Activated CD4-positive, alpha-beta T cell treated with anti-CD3 and anti-CD28 coated beads, Interleukin-2, amount 10 ng/mL, durations not matched to agents 24 days and 14 days (primary cell): ENCODE measurements at regions not wholly inside any gene's neighbourhood (a gene's known extent, or its start where the extent isn't known, plus 50 kb on each side); places are given as distances from the start of the nearest gene placed in this dataset.

ENCODE experiments used
- DNase-seq: peaks from one replicate; pipeline ENCODE4 v3.0.0; 2022
- H3K27ac Mint-ChIP-seq: one replicate; pipeline ENCODE4 v1.8.0; 2022; ENCODE audit warnings: mild to moderate bottlenecking, mixed read lengths
- H3K27me3 Mint-ChIP-seq: one replicate; pipeline ENCODE4 v1.8.0; 2022; ENCODE audit warnings: mixed read lengths
- H3K36me3 Mint-ChIP-seq: one replicate; pipeline ENCODE4 v1.8.0; 2022; ENCODE audit warnings: low read depth, mild to moderate bottlenecking, mixed read lengths
- H3K4me1 Mint-ChIP-seq: one replicate; pipeline ENCODE4 v1.8.0; 2021; ENCODE audit warnings: mixed read lengths
- H3K4me3 Mint-ChIP-seq: one replicate; pipeline ENCODE4 v1.8.0; 2022; ENCODE audit warnings: mild to moderate bottlenecking, moderate library complexity, mixed read lengths
- H3K9me3 Mint-ChIP-seq: one replicate; pipeline ENCODE4 v1.8.0; 2021; ENCODE audit warnings: mixed read lengths
- intact Hi-C: fragments of 100-400 bp; cut with micrococcal nuclease; formaldehyde crosslinking; loops from one replicate; pipeline ENCODE4 v1.15.1; 2023

GRCh38 chr3:194996746-194997145, 274.2 kb downstream of the XXYLT1 start:
- DNase-seq = no peak
- Mint-ChIP-seq H3K4me3 (no peak overlapping the region), H3K9me3 (no peaks in the 10 kb centered on the region), H3K36me3 (no peaks in the 10 kb centered on the region), H3K27me3 (peaks cover 10% of the 10 kb centered on the region), H3K4me1 (no peaks in the 10 kb centered on the region), H3K27ac (no peak overlapping the region)
- intact Hi-C loops = no loop called here

GRCh38 chr3:194998417-194998816, 272.5 kb downstream of the XXYLT1 start:
- peaks cover 11% of the 10 kb centered on the region for H3K27me3 Mint-ChIP-seq
- no peaks in the 10 kb centered on the region for H3K4me1 Mint-ChIP-seq
- no peak overlapping the region for H3K4me3 Mint-ChIP-seq
- H3K27ac Mint-ChIP-seq = no peak overlapping the region
- intact Hi-C loops = no loop called here
- no peaks in the 10 kb centered on the region for H3K9me3 Mint-ChIP-seq
- DNase-seq = no peak
- no peaks in the 10 kb centered on the region for H3K36me3 Mint-ChIP-seq

- no peaks in the 10 kb centered on the region for H3K9me3 Mint-ChIP-seq
- H3K36me3 Mint-ChIP-seq = no peaks in the 10 kb centered on the region
- no peak overlapping the region for H3K4me3 Mint-ChIP-seq
- no peak for DNase-seq
- intact Hi-C loops = no loop called here
- H3K27ac Mint-ChIP-seq = no peak overlapping the region
- no peaks in the 10 kb centered on the region for H3K4me1 Mint-ChIP-seq
- H3K27me3 Mint-ChIP-seq = peaks cover 11% of the 10 kb centered on the region
Measured at GRCh38 chr3:194998948-194999347, 272.0 kb downstream of the XXYLT1 start.

- H3K36me3 Mint-ChIP-seq = no peaks in the 10 kb centered on the region
- no peaks in the 10 kb centered on the region for H3K4me1 Mint-ChIP-seq
Measured at GRCh38 chr3:194999491-194999890, 271.5 kb downstream of the XXYLT1 start.

GRCh38 chr3:195001261-195001660, 269.7 kb downstream of the XXYLT1 start:
- Mint-ChIP-seq H3K4me1 (no peaks in the 10 kb centered on the region), H3K4me3 (no peak overlapping the region), H3K27ac (no peak overlapping the region), H3K36me3 (no peaks in the 10 kb centered on the region), H3K9me3 (no peaks in the 10 kb centered on the region), H3K27me3 (peaks cover 11% of the 10 kb centered on the region)
- intact Hi-C loops = no loop called here
- no peak for DNase-seq

More at GRCh38 chr3:194999491-194999890, 271.5 kb downstream of the XXYLT1 start:
- H3K9me3 Mint-ChIP-seq = no peaks in the 10 kb centered on the region
- peaks cover 11% of the 10 kb centered on the region for H3K27me3 Mint-ChIP-seq
- intact Hi-C loops = no loop called here
- H3K4me3 Mint-ChIP-seq = no peak overlapping the region
- H3K27ac Mint-ChIP-seq = no peak overlapping the region
- no peak for DNase-seq

- no peaks in the 10 kb centered on the region for H3K4me1 Mint-ChIP-seq
- H3K36me3 Mint-ChIP-seq = no peaks in the 10 kb centered on the region
- DNase-seq = no peak
- H3K27ac Mint-ChIP-seq = no peak overlapping the region
- intact Hi-C loops = no loop called here
- H3K9me3 Mint-ChIP-seq = no peaks in the 10 kb centered on the region
- no peak overlapping the region for H3K4me3 Mint-ChIP-seq
- H3K27me3 Mint-ChIP-seq = peaks cover 8% of the 10 kb centered on the region
Measured at GRCh38 chr3:195001961-195002861, 268.7 kb downstream of the XXYLT1 start.

GRCh38 chr3:195003006-195003892, 267.7 kb downstream of the XXYLT1 start:
- H3K27ac Mint-ChIP-seq = no peak overlapping the region
- H3K36me3 Mint-ChIP-seq = no peaks in the 10 kb centered on the region
- DNase-seq = no peak
- H3K9me3 Mint-ChIP-seq = no peaks in the 10 kb centered on the region
- no peak overlapping the region for H3K4me3 Mint-ChIP-seq
- peaks cover 10% of the 10 kb centered on the region for H3K27me3 Mint-ChIP-seq
- intact Hi-C loops = no loop called here
- no peaks in the 10 kb centered on the region for H3K4me1 Mint-ChIP-seq

- H3K27ac Mint-ChIP-seq = no peak overlapping the region
- peaks cover 12% of the 10 kb centered on the region for H3K27me3 Mint-ChIP-seq
- no peak for DNase-seq
- H3K36me3 Mint-ChIP-seq = no peaks in the 10 kb centered on the region
- H3K4me3 Mint-ChIP-seq = no peak overlapping the region
- intact Hi-C loops = no loop called here
- H3K4me1 Mint-ChIP-seq = no peaks in the 10 kb centered on the region
- no peaks in the 10 kb centered on the region for H3K9me3 Mint-ChIP-seq
Measured at GRCh38 chr3:195003893-195004289, 267.1 kb downstream of the XXYLT1 start.

- Mint-ChIP-seq H3K4me3 (no peak overlapping the region), H3K36me3 (no peaks in the 10 kb centered on the region), H3K9me3 (no peaks in the 10 kb centered on the region), H3K4me1 (no peaks in the 10 kb centered on the region), H3K27me3 (peaks cover 12% of the 10 kb centered on the region), H3K27ac (no peak overlapping the region)
- intact Hi-C loops = no loop called here
- no peak for DNase-seq
Measured at GRCh38 chr3:195004512-195005250, 266.3 kb downstream of the XXYLT1 start.

GRCh38 chr3:195005251-195005620, 265.7 kb downstream of the XXYLT1 start:
- Mint-ChIP-seq H3K9me3 (no peaks in the 10 kb centered on the region), H3K27ac (no peak overlapping the region), H3K4me3 (no peak overlapping the region), H3K36me3 (no peaks in the 10 kb centered on the region), H3K4me1 (no peaks in the 10 kb centered on the region), H3K27me3 (peaks cover 12% of the 10 kb centered on the region)
- DNase-seq = no peak
- intact Hi-C loops = no loop called here

- Mint-ChIP-seq H3K4me1 (no peaks in the 10 kb centered on the region), H3K4me3 (no peak overlapping the region), H3K27me3 (peaks cover 12% of the 10 kb centered on the region), H3K36me3 (no peaks in the 10 kb centered on the region), H3K9me3 (no peaks in the 10 kb centered on the region), H3K27ac (no peak overlapping the region)
- no peak for DNase-seq
- intact Hi-C loops = no loop called here
Measured at GRCh38 chr3:195005759-195006510, 265.0 kb downstream of the XXYLT1 start.

GRCh38 chr3:195007151-195007550, 263.8 kb downstream of the XXYLT1 start:
- no peak overlapping the region for H3K4me3 Mint-ChIP-seq
- DNase-seq = no peak

GRCh38 chr3:195007766-195008165, 263.2 kb downstream of the XXYLT1 start:
- H3K27me3 Mint-ChIP-seq = peaks cover 7% of the 10 kb centered on the region
- no peak overlapping the region for H3K27ac Mint-ChIP-seq
- H3K9me3 Mint-ChIP-seq = no peaks in the 10 kb centered on the region
- intact Hi-C loops = no loop called here
- no peak overlapping the region for H3K4me3 Mint-ChIP-seq
- no peaks in the 10 kb centered on the region for H3K4me1 Mint-ChIP-seq
- H3K36me3 Mint-ChIP-seq = no peaks in the 10 kb centered on the region
- no peak for DNase-seq

More at GRCh38 chr3:195007151-195007550, 263.8 kb downstream of the XXYLT1 start:
- Mint-ChIP-seq H3K27ac (no peak overlapping the region), H3K9me3 (no peaks in the 10 kb centered on the region), H3K27me3 (peaks cover 7% of the 10 kb centered on the region), H3K4me1 (no peaks in the 10 kb centered on the region), H3K36me3 (no peaks in the 10 kb centered on the region)
- intact Hi-C loops = no loop called here
